DMS 273 (cell line): ENCODE measurements at regions not wholly inside any gene's neighbourhood (a gene's known extent, or its start where the extent isn't known, plus 50 kb on each side); places are given as distances from the start of the nearest gene placed in this dataset.

ENCODE experiments used
- DNase-seq: peaks from one replicate; lab custom pipeline; 2025; ENCODE audit not compliant: unreplicated experiment; lab: John Stamatoyannopoulos, UW

DNA sequence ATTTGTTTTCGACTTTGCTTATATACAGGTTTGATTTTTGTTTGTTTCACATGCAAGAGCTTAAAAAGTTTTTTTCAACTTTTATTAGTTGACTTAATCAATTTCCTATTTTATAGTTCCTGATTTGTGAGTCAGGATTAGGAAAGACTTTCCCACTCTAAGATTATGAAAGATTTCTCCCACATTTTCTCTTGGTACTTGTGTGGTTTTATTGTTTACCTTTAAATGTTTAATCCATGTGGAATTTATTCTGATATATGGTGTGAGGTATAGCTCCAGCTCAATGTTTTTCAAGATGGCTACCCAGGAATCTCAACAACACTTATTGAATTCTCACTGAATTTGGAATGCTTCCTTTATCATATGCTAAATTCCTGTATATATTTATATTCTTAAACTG lies 117.8 kb upstream of the LGALSL start:
- DNase-seq, result no peak

DNA sequence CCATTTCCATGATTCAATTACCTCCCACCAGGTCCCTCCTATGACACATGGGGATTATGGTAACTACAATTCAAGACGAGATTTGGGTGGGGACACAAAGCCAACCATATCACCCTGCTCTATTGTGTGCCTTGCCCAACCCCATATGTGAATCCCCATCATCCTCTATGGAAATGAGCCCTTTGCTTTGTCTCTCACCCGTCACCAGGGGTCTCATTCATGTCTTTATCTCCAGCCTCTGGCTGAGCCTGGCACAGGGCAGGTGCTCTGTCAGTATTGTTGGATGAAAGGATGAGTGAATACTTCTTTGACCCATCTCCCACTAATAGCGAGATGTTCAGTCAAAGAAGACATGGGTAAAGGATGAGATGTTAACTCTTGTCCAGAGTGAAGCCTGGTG lies 116.6 kb upstream of the LGALSL start:
- DNase-seq, result no peak

DNA sequence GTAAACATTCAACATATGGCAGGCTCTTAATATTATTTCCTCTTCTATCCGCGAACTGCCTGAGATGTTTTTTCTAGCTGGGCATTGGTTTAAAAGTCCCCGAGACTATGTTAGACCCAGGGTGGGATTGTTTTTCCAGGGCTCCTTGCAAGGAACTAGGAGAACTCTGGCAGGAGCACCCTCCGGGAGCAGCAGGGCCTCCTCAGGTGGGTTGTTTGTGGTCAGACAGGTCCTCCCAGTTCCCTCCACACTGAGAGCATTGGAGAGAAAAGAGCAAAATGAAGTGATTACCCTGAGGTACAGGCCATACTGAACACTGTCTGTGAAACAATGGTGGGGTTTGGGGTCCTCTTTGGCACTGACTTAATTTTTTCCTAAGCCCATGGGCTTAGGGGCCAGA lies 115.9 kb upstream of the LGALSL start:
- DNase-seq, result no peak

DNA sequence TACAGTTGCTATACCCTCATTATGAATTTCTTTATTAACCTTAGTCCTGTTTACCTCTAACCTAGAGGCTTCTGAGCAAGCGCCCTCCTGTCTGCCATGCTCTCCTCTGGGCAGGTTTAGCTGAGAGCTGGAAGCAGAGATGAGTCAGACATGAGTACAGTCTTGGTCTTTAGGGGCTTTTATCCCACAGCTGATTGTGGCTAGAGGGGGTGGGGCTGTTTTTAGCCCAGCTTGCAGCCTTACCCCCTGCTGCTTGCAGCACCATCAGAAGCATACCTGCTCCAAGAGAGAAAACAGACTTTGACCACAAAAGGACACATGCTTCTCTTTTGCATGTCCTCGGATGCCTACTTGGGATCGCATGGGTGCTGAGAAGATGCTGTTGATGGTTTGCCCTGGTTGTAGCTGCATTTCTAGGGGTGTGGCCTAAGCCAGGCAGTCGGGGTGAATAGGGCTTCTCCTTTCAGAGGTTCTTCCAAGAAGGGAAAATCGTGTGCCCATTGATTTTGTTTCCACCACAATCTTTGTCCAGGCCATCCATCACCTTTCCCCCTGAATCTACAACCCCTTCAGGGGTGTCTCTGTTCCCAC lies 115.0 kb upstream of the LGALSL start:
- DNase-seq, result no peak

DNA sequence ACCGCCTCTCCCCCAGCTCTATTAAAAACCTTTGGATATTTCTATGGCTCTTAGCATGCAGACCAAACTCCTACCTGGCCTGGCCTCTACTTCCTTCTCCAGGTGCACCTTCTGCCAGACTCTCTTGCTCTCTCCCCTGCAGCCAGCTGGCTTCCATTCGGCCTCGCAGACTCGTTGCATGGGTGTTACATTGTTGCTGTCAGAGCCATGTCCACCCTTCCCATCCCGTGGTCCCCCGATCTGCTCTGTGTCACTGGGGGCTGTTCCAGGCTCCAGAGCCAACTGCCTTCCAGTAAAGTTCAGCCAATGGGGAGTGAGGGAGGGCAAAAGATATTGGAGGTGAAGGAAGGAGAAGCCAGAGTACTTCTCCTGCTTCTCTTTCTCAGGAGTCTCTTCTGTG lies 112.5 kb upstream of the LGALSL start:
- no peak for DNase-seq

DNA sequence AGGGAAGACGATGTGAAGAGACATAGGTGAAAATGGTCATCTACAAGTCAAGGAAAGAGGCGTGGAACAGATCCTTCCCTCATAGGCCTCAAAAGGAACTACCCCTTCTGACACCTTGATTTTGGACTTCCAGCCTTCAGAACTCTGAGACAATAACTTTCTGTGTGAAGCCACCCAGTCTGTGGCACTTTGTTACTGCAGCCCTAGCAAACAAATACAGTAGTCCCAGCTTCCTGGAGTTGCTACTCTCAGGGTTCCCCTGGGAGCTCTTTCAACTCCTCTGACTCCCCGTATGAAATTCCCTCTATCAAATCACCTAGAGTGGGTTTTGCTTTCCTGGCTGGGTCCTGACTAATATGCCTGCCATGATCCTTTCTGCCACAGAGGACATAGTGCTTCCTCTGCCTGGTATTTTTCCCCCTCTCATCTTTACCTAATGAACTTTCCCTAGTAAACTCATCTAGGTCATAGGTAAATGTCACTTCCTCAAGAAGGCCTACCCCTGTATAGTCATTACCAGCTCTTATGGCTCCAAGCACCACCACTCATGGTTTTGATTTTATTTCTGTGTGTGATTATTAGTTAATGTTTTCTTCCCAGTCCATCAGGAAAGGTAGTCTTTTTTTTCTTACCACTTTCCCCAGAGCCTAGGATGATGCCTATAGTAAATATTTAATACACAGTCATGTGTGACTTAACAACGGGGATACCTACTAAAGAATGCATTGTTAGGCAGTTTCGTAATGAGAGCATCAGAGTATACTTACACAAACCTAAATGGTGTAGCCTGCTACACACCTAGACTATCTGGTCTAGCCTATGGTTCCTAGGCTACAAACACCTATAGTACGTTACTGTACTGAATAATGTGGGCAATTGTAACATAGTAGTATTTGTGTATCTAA lies 111.5 kb upstream of the LGALSL start:
- no peak for DNase-seq

DNA sequence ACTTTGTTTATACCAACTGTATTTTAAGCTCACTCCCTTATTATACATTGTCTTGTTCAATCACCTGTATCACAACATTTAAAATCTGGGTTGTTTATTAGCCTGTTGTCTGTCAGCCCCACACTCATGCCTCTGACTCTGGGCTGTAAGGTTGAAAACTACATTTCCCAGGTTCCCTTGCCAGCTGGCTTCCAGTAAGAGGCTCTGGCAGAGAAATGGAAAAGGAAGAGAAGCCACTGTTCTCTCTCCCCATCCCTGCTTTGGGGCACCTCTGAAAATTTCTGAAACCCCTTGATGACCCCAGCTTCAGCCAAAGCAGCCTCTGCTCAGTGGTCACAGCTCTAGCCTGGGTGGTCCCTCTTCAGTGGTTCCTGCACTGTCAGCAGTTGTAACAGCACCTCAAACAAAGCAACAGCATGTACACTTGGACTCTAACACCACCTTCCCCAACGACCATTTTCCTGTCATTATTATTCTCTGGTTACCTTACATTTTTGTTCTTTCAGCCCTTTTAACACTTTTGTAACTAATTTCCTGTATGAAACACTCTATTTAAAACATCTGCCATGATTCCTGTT lies 108.9 kb upstream of the LGALSL start:
- no peak for DNase-seq

DNA sequence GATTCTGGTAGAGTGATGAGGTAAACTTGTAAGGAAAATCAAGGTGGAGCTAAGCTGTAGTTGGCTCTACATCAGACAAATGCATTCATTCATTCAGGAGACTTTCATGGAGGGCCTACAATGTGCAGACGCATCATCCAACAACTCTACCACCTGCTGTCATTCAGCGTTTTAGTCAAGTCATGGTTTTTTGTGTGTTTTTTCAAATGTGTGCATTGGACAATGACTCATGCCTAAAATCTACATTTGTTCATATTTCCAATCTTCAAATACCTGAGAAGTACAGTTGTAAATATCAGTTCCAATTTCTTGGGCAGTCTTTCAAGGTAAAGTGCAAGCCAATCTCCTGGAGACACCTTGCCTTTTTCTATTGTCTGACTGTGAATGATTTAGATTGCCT lies 108.0 kb upstream of the LGALSL start:
- no peak for DNase-seq

DNA sequence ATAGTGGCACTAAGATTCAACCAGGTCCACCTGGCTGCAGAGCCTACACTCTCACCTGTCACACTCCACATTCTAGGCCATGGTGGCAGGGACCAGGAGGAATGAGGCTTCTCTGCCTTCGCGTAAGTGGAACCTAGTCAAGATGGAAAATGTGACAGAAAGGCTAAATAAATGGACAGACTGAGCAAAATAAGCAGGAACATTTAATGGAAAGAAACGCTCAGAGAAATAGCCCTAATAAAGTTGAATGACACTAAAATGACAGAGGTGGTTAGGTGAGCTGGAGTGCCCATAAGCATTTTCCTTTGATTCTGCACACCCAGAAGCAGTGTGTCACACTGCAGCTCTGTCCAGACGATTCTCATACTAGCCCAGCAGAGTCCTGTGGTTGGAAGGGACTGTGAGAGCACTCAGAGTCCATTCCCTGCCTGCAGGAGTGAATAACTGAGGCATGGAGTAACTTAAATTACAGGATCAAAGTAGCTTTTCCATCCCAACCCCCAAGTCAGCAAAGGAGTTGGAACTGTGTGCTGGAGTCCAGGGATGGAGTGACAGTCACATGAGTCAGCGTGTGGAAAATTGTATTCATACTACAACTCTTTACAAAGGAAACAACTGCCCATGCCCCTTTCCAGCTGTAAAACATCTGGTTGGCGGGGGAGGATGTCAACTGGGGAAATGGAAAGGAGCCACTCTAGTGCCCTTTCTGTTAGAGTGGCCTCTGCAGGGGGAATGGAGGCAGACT lies 105.4 kb upstream of the LGALSL start:
- DNase-seq, result no peak

DNA sequence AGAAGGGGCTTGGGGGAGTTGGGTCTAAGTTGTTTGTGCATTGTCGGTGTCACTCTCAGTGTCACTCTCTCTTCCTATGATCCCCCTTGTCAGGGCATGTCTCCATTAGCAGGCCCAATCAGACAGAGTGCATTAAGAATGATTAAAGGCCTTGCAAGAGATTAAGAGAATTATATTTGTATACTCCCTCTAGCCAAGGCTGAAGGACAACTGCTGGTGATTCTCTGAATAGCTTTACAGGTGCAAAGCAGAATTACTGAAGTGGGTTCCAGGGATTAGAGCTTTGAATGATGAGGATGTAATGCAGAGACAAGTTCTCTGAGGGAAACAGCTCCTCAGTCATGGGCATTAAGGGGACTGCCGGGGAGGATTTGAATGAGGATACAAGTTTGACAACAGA lies 104.8 kb upstream of the LGALSL start:
- no peak for DNase-seq

DNA sequence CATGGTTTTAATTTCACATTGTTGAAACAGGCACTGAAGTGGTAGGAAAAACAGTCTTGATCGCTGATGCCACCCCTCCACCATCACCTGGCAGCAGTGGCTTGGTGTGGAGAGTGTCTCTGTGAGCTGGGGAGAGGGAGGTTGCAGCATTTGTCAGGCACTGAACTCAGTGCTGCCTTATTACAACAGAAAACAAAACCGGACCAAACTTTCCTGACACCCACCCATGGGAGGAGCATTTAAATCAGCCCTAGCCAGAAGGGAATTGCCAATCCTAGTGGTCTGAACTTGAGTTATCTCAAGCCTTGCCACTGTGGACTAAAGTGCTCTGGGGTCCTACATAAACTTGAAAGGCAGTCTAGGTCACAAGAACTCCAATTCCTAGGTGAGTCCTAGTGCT lies 103.0 kb upstream of the LGALSL start:
- no peak for DNase-seq

DNA sequence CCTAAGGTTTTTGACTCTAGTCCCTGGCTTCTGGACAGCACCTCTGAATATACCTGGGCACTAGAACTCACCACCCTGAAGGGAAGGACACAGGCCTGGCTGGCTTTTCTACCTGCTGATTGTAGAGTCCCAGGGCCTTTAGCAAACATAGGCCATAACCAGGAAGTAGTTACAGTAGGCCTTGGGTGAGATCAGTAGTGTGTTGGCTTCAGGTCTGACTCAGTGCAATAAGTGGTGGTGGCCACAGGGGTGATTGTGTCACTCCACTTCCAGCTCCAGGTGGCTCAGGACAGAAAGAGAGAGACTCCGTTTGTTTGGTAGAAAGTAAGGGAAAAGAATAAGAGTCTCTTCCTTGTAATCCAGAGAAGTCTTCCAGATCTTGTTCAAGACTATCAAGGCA lies 101.7 kb upstream of the LGALSL start:
- DNase-seq, result no peak

DNA sequence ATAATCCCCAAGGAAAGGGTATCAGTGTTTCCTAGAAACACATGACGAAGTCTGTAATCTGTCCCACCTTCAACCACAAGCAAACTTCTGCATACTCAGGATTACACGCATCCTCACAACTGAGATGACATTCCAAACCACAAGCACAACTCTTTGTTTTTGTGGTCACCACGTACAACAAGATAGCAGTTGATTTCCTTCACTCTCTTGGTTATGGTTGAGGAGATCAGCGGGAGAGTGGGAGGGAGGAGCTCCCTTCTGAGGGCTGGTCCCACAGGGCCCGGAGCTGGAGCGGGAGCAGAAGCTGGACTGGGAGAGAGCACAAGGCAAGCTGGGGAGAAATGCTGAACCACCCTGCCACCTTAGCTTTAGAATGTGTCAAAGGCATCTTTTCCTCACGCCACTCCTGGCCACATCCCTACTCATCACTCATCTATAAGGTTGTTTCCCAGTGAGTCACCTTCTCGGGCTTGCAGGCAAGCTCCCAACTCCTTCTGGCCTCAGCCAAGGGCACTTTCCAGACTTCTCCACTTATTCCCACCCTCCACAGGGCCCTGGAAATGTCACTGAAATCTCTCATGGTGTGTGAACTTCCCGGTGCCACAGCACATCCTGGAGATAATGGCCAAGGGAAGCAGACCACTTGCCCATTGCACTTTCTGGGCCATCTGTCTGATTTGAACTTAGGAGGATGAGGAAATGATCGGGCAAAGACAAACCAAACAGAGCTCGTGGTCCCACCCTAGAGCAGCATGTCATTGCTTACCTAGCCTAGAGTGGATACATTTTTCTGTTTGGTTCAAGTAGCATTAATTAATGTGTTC lies 98.9 kb upstream of the LGALSL start:
- no peak for DNase-seq

DNA sequence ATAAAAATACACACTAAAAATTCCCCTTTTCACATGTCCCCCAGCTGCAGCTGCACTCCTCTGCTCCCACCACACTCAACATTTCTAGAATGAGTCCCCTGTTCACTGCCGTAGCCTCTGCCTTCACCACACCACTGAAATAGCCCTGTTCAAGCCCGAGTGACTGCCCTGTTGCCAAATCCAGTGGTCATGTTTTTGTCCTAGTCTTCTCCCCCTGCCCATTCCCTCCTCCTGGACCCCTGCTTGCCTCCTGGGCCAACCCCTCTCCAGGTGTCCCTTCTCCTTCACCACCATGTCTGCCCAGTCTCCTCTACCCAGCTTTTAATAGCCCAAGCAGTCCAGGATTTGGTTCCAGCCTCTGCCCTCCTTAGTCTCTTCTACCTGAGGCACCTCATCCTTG lies 97.1 kb upstream of the LGALSL start:
- no peak for DNase-seq

DNA sequence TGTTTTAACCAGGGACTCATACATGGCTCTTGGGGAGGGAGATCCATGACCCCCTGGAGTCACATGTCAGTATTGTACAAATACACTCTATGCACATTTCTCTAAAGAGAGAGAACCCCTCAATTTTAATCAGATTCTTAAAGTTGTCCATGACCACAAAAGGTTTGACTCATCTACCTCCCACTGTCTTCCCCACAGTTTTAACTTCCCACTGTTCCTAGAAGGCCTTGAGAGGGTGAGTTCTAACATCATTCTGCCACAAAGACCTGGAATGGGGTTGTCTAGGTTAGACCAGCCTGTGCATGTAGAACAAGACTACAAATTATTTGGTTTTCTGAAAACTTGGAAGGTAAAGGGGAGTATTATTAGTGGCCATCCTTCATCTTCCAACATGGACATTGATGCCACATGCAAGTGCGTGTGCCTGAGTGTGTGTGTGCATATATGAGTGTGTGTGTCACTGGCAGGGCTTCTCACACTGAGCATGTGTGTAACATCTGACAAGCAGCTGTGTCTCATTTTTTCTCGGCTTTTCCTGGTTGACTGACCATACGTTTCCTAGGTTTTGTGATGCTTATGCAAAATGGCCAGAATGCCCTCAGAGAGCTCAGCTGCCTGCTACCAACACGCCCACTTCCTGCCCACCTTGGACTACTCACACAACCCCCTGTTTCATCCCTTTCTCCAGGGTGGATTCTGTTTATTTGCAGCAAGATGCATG lies 94.6 kb upstream of the LGALSL start:
- DNase-seq, result no peak

DNA sequence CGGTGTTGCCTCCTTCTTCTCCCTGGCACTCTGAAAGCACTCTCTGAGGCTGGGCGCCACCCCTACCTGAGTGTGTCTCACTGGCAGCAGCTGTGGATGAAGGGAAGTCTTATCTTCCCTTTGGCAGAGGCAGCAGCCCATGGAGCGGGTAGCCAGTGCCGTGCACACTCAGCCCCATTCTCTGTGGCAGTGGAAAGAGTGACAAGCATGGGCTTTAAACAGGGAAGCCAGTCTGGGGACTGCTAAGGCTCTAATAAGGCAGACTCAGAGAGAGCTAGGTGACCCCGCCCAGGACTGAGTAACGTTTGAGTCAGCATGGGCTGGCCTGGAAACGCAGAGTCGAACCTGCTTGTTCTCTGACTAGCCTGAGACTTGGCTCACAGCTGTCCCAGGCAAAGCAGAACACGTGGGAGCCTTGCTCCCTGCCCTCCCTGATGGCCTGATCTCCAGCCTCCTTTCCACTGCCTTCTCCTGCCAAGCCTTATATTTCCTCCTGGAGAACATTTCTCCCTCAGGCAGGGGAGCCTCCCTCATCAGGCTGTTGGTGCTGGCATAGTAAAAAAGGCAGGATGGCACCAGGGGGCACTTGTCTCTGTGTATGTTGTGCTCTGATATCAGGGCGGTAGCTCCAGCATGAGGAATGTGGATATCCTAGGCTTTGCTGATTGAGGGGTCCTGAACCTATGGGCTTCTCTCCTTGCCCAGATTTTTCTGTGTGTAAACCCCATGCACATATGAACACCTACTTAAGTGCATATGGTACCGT lies 93.9 kb upstream of the LGALSL start:
- DNase-seq, result no peak

DNA sequence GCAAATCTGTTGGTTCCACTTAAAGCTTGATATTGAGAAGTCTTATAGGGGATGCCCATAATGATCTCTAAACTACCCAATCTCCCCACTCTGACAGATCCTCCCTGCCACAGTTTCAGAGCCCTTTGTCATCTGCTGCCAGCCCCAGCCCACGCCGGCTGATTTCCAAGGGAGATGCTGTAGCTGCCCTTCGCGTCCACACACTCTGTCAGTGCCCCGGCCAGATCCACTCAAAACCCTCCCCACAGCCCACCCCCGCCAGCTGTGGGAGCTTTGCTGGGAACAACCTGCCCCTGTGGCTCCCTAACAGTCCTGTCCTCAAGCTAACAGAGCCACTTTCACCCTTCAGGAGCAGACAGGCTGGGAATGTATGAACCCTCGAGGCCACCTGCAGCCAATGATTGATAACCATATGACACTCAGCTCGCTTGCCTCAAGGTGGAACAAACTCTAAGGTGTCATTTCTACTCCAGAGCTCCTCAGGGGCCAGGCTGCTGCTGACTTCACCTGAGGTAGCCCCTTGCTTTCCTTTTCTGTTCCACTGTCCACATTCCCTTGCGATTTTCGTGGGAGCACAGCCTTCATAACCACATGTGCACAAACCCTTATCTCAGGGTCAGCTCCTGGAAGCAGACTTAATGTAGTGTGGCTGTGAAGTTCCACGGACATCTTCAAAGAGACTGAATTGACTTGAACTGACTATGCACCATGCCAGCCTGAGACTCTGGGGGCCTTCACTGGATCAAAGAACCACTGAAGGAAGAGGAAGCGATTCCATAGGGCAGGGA lies 92.6 kb upstream of the LGALSL start:
- no peak for DNase-seq

DNA sequence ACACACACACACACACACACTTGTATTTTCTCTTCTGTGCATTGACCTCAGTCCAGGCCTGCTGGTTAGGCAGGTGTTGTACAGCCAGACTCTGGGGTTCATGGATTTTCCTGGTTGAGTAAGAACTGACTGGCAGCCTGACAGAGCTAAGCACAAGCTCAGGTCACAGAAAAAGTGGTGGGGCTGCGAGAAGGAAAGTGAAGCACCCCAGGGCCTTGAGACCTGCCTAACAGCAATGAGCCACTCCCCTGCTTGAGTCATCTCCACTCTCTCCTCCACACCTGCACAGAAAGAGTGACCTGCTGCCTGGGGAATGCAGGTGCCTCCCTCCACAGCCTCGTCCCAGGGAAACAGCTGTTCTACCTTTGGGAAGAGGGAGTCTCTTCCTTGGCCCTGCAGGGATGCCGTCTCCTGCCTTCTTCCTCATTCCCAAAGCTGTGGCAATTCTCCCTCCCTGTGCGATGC lies 91.4 kb upstream of the LGALSL start:
- DNase-seq, result no peak

DNA sequence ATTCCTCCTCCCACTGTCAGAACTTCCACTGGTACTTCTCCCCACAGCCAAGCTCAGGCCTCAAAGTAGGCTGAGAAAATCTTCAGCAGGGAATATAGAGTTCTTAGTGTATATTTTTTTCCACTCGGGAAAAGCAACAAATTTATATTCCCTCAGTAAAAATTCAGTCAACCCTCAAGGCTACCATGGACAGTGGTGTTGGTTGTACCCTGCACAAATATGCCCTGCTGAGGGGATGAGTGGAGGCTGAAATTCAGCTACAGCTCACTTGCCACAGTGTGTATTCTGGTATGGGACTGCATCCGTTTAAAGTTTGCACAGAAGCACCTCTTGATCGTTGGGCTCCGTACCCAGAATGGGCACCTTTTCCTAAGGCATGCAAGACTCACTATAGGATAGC lies 90.8 kb upstream of the LGALSL start:
- no peak for DNase-seq
